CD8-positive, alpha-beta memory T cell (primary cell): ENCODE measurements at regions not wholly inside any gene's neighbourhood (a gene's known extent, or its start where the extent isn't known, plus 50 kb on each side); places are given as distances from the start of the nearest gene placed in this dataset.

ENCODE experiments used
- CTCF ChIA-PET: fragments of 350-600 bp; sonication (Branson Sonifier 250); formaldehyde crosslinking; loops from one replicate; lab custom pipeline; 2021; ENCODE audit warnings: antibody characterized with exemption; lab: Charles Lee
- POLR2A ChIA-PET: fragments of 350-600 bp; sonication (Branson Sonifier 250); formaldehyde crosslinking; loops from one replicate; lab custom pipeline; 2021; ENCODE audit warnings: antibody characterized with exemption; lab: Charles Lee
- DNase-seq, 5 donors: peaks; one replicate each; pipeline versions ENCODE4 v3.0.0 to v3.0.0-alpha.2; 2020 to 2022; ENCODE audit warnings: mixed read lengths in 1 of 5
- H3K27ac ChIP-seq: one replicate; pipeline ENCODE4 v1.7.0; 2013; ENCODE audit warnings: low read depth, mild to moderate bottlenecking, low read length, moderate library complexity
- H3K27me3 ChIP-seq: 2 replicates; pipeline ENCODE4 v1.7.0; 2013; ENCODE audit warnings: low read length, mild to moderate bottlenecking; ENCODE audit not compliant: insufficient read depth, poor library complexity, severe bottlenecking
- H3K36me3 ChIP-seq: 2 replicates; pipeline ENCODE4 v1.7.0; 2013; ENCODE audit warnings: mild to moderate bottlenecking, low read length, moderate library complexity; ENCODE audit not compliant: insufficient read depth
- H3K4me1 ChIP-seq: 2 replicates; pipeline ENCODE4 v1.7.0; 2013; ENCODE audit warnings: mild to moderate bottlenecking, low read length, moderate library complexity; ENCODE audit not compliant: insufficient read depth
- H3K4me3 ChIP-seq: 2 replicates; pipeline ENCODE4 v1.7.0; 2013; ENCODE audit warnings: mild to moderate bottlenecking, low read length
- H3K9me3 ChIP-seq: 2 replicates; pipeline ENCODE4 v1.7.0; 2013; ENCODE audit warnings: mild to moderate bottlenecking, low read length
- H3K27ac Mint-ChIP-seq, 8 donors: one replicate each; pipeline ENCODE4 v1.8.0; 2020 to 2021; ENCODE audit warnings: mixed read lengths in 8 of 8, mild to moderate bottlenecking in 6 of 8, inconsistent platforms in 3 of 8, moderate library complexity in 3 of 8
- H3K27me3 Mint-ChIP-seq, 2 donors: one replicate each; pipeline ENCODE4 v1.8.0; 2020 to 2021; ENCODE audit warnings: mixed read lengths in 2 of 2, mild to moderate bottlenecking in 1 of 2, moderate library complexity in 1 of 2
- H3K36me3 Mint-ChIP-seq, 3 donors: one replicate each; pipeline ENCODE4 v1.8.0; 2020 to 2021; ENCODE audit warnings: mixed read lengths in 3 of 3, inconsistent platforms in 1 of 3, mild to moderate bottlenecking in 1 of 3
- H3K4me1 Mint-ChIP-seq, 3 donors: one replicate each; pipeline ENCODE4 v1.8.0; 2020 to 2021; ENCODE audit warnings: mixed read lengths in 3 of 3, inconsistent platforms in 1 of 3, mild to moderate bottlenecking in 1 of 3
- H3K4me3 Mint-ChIP-seq, 7 donors: one replicate each; pipeline ENCODE4 v1.8.0; 2020 to 2021; ENCODE audit warnings: mixed read lengths in 7 of 7, mild to moderate bottlenecking in 6 of 7, moderate library complexity in 4 of 7, inconsistent platforms in 2 of 7
- H3K9me3 Mint-ChIP-seq, 5 donors: one replicate each; pipeline ENCODE4 v1.8.0; 2020 to 2022; ENCODE audit warnings: mixed read lengths in 5 of 5, mild to moderate bottlenecking in 3 of 5, moderate library complexity in 2 of 5, inconsistent platforms in 1 of 5

- Histone ChIP-seq H3K4me1 (no peaks in the 10 kb centered on the region), H3K36me3 (no peaks in the 10 kb centered on the region), H3K27me3 (no peaks in the 10 kb centered on the region), H3K27ac (no peak overlapping the region), H3K9me3 (no peaks in the 10 kb centered on the region), H3K4me3 (no peak overlapping the region)
- Mint-ChIP-seq H3K4me1 (no peaks in the 10 kb centered on the region), H3K27me3 (no peaks in the 10 kb centered on the region), H3K27ac (no peak overlapping the region), H3K4me3 (no peak overlapping the region), H3K36me3 (no peaks in the 10 kb centered on the region), H3K9me3 (peaks cover 2 to 20% (median 7%) of the 10 kb centered on the region in 5 donors)
- ChIA-PET CTCF (no interaction called here), POLR2A (no interaction called here)
- no peak for DNase-seq
Measured at GRCh38 chr5:28046596-28046995, 1008.2 kb upstream of the CDH9 start.

GRCh38 chr5:28027851-28028250, 989.5 kb upstream of the CDH9 start:
- no peak overlapping the region for H3K4me3 Mint-ChIP-seq
- no peaks in the 10 kb centered on the region for H3K27me3 Mint-ChIP-seq
- H3K4me3 ChIP-seq = no peak overlapping the region
- H3K4me1 Mint-ChIP-seq = no peaks in the 10 kb centered on the region
- CTCF ChIA-PET = no interaction called here
- H3K4me1 ChIP-seq = no peaks in the 10 kb centered on the region
- H3K36me3 Mint-ChIP-seq = no peaks in the 10 kb centered on the region
- no peak overlapping the region for H3K27ac Mint-ChIP-seq
- POLR2A ChIA-PET = no interaction called here
- H3K9me3 Mint-ChIP-seq = peaks cover 7 to 32% (median 14%) of the 10 kb centered on the region in 5 donors
- no peaks in the 10 kb centered on the region for H3K9me3 ChIP-seq
- no peak overlapping the region for H3K27ac ChIP-seq
- H3K36me3 ChIP-seq = no peaks in the 10 kb centered on the region
- DNase-seq = no peak
- no peaks in the 10 kb centered on the region for H3K27me3 ChIP-seq

- Histone ChIP-seq H3K36me3 (no peaks in the 10 kb centered on the region), H3K27ac (no peak overlapping the region), H3K4me1 (no peaks in the 10 kb centered on the region), H3K4me3 (no peak overlapping the region), H3K9me3 (no peaks in the 10 kb centered on the region), H3K27me3 (no peaks in the 10 kb centered on the region)
- Mint-ChIP-seq H3K27ac (no peak overlapping the region), H3K4me1 (no peaks in the 10 kb centered on the region), H3K27me3 (no peaks in the 10 kb centered on the region), H3K36me3 (no peaks in the 10 kb centered on the region), H3K4me3 (no peak overlapping the region), H3K9me3 (peaks cover 19 to 48% (median 27%) of the 10 kb centered on the region in 5 donors)
- POLR2A ChIA-PET = no interaction called here
- DNase-seq = no peak
- CTCF ChIA-PET = no interaction called here
Measured at GRCh38 chr5:28017178-28017577, 978.8 kb upstream of the CDH9 start.

GRCh38 chr5:28014779-28015178, 976.4 kb upstream of the CDH9 start:
- Histone ChIP-seq H3K9me3 (no peaks in the 10 kb centered on the region), H3K4me1 (no peaks in the 10 kb centered on the region), H3K27ac (no peak overlapping the region), H3K36me3 (no peaks in the 10 kb centered on the region), H3K4me3 (no peak overlapping the region), H3K27me3 (no peaks in the 10 kb centered on the region)
- no peaks in the 10 kb centered on the region for H3K27me3 Mint-ChIP-seq
- no peak overlapping the region for H3K27ac Mint-ChIP-seq
- no peaks in the 10 kb centered on the region for H3K4me1 Mint-ChIP-seq
- no peak for DNase-seq
- no peak overlapping the region for H3K4me3 Mint-ChIP-seq
- peaks cover 30 to 57% (median 41%) of the 10 kb centered on the region in 5 donors for H3K9me3 Mint-ChIP-seq
- ChIA-PET POLR2A (no interaction called here), CTCF (no interaction called here)
- no peaks in the 10 kb centered on the region for H3K36me3 Mint-ChIP-seq

GRCh38 chr5:28012538-28012937, 974.2 kb upstream of the CDH9 start:
- H3K4me1 ChIP-seq = no peaks in the 10 kb centered on the region
- no peaks in the 10 kb centered on the region for H3K27me3 Mint-ChIP-seq
- DNase-seq = no peak
- no peak overlapping the region for H3K4me3 ChIP-seq
- ChIA-PET CTCF (no interaction called here), POLR2A (no interaction called here)
- H3K4me3 Mint-ChIP-seq = no peak overlapping the region
- H3K9me3 Mint-ChIP-seq = peaks cover 30 to 62% (median 46%) of the 10 kb centered on the region in 5 donors
- H3K27ac Mint-ChIP-seq = no peak overlapping the region
- no peak overlapping the region for H3K27ac ChIP-seq
- H3K27me3 ChIP-seq = no peaks in the 10 kb centered on the region
- no peaks in the 10 kb centered on the region for H3K9me3 ChIP-seq
- H3K36me3 ChIP-seq = no peaks in the 10 kb centered on the region
- H3K36me3 Mint-ChIP-seq = no peaks in the 10 kb centered on the region
- H3K4me1 Mint-ChIP-seq = no peaks in the 10 kb centered on the region

- Histone ChIP-seq H3K27ac (no peak overlapping the region), H3K4me1 (no peaks in the 10 kb centered on the region), H3K36me3 (no peaks in the 10 kb centered on the region), H3K9me3 (no peaks in the 10 kb centered on the region), H3K27me3 (no peaks in the 10 kb centered on the region), H3K4me3 (no peak overlapping the region)
- DNase-seq = no peak
- H3K27me3 Mint-ChIP-seq = no peaks in the 10 kb centered on the region
- peaks cover 24 to 53% (median 36%) of the 10 kb centered on the region in 5 donors for H3K9me3 Mint-ChIP-seq
- no peaks in the 10 kb centered on the region for H3K36me3 Mint-ChIP-seq
- H3K27ac Mint-ChIP-seq = no peak overlapping the region
- H3K4me1 Mint-ChIP-seq = no peaks in the 10 kb centered on the region
- ChIA-PET POLR2A (no interaction called here), CTCF (no interaction called here)
- H3K4me3 Mint-ChIP-seq = no peak overlapping the region
Measured at GRCh38 chr5:28009576-28009975, 971.2 kb upstream of the CDH9 start.

GRCh38 chr5:27996665-27997064, 958.3 kb upstream of the CDH9 start:
- Histone ChIP-seq H3K4me1 (no peaks in the 10 kb centered on the region), H3K4me3 (no peak overlapping the region), H3K27me3 (no peaks in the 10 kb centered on the region), H3K36me3 (no peaks in the 10 kb centered on the region), H3K27ac (no peak overlapping the region), H3K9me3 (no peaks in the 10 kb centered on the region)
- POLR2A ChIA-PET = no interaction called here
- no peaks in the 10 kb centered on the region for H3K36me3 Mint-ChIP-seq
- DNase-seq = no peak
- H3K9me3 Mint-ChIP-seq = peaks cover 6 to 38% (median 15%) of the 10 kb centered on the region in 5 donors
- H3K27me3 Mint-ChIP-seq = no peaks in the 10 kb centered on the region
- H3K27ac Mint-ChIP-seq = no peak overlapping the region
- CTCF ChIA-PET = no interaction called here
- no peak overlapping the region for H3K4me3 Mint-ChIP-seq
- H3K4me1 Mint-ChIP-seq = no peaks in the 10 kb centered on the region

GRCh38 chr5:27995867-27996266, 957.5 kb upstream of the CDH9 start:
- no peaks in the 10 kb centered on the region for H3K9me3 ChIP-seq
- Mint-ChIP-seq H3K9me3 (peaks cover 6 to 37% (median 15%) of the 10 kb centered on the region in 5 donors), H3K27ac (no peak overlapping the region), H3K36me3 (no peaks in the 10 kb centered on the region), H3K27me3 (no peaks in the 10 kb centered on the region), H3K4me1 (no peaks in the 10 kb centered on the region), H3K4me3 (no peak overlapping the region)
- ChIA-PET CTCF (no interaction called here), POLR2A (no interaction called here)
- no peaks in the 10 kb centered on the region for H3K27me3 ChIP-seq
- H3K36me3 ChIP-seq = no peaks in the 10 kb centered on the region
- no peak overlapping the region for H3K4me3 ChIP-seq
- no peaks in the 10 kb centered on the region for H3K4me1 ChIP-seq
- no peak for DNase-seq
- no peak overlapping the region for H3K27ac ChIP-seq

- no peak overlapping the region for H3K4me3 Mint-ChIP-seq
- H3K9me3 Mint-ChIP-seq = peaks cover 7 to 43% (median 23%) of the 10 kb centered on the region in 5 donors
- no peak overlapping the region for H3K27ac Mint-ChIP-seq
- H3K9me3 ChIP-seq = no peaks in the 10 kb centered on the region
- no peaks in the 10 kb centered on the region for H3K27me3 Mint-ChIP-seq
- H3K27ac ChIP-seq = no peak overlapping the region
- no peaks in the 10 kb centered on the region for H3K4me1 Mint-ChIP-seq
- no peaks in the 10 kb centered on the region for H3K27me3 ChIP-seq
- no peak for DNase-seq
- ChIA-PET POLR2A (no interaction called here), CTCF (no interaction called here)
- H3K36me3 Mint-ChIP-seq = no peaks in the 10 kb centered on the region
- no peaks in the 10 kb centered on the region for H3K36me3 ChIP-seq
- no peaks in the 10 kb centered on the region for H3K4me1 ChIP-seq
- H3K4me3 ChIP-seq = no peak overlapping the region
Measured at GRCh38 chr5:27978322-27978721, 939.9 kb upstream of the CDH9 start.
